ENCODE measurements at regions not wholly inside any gene's neighbourhood (a gene's known extent, or its start where the extent isn't known, plus 50 kb on each side); places are given as distances from the start of the nearest gene placed in this dataset.

DNA sequence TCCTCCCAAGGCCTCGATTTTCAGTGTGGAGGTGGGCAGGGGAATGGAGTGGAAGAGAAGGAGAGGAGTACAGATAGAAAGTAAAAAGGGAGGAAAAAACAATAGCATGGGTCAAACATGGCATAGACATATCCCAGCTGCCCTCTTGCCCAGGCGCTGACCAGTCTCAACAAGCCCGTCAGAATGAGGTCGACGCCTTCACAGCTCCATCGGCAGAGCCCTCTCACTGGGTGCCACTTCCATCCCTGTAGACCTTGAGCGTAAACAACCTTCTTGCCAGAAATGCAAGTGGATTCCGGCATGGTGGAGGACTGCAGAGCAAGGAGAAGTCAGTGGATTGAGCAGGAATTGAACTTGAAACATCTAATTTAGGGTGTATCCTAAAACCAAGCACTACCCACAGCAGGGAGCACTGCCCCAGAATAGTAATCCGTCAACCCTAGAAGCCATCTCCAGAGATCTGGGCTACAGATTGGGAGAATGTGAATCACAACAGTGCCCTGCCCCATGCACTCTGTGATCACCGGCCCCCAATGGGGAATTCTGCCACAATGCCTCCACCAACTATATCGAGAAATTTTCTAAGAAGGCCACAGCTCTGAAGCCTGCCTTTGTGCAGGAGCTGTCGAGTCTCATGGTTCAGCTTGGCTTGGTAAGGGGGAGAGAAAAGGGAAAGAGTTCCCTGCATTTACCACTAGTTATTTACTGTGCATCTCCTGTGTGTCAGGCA is 190.1 kb downstream of the UACA start:
- no peak for DNase-seq (ENCODE audit: low read depth in 2 of 2)
- Histone ChIP-seq H3K9ac (ENCODE audit: insufficient read depth, low read length) (no peak overlapping the region), H3K27me3 (ENCODE audit: control insufficient read depth, insufficient read depth, low read length) (no peaks in the 10 kb centered on the region), H2AFZ (ENCODE audit: low read length) (no peak overlapping the region), H3K4me1 (ENCODE audit: control insufficient read depth, extremely low read depth, insufficient read depth, low read length) (no peaks in the 10 kb centered on the region), H4K20me1 (ENCODE audit: control insufficient read depth, extremely low read depth, insufficient read depth, low read length) (no peaks in the 10 kb centered on the region), H3K36me3 (ENCODE audit: control insufficient read depth, insufficient read depth, low read length) (no peaks in the 10 kb centered on the region), H3K4me3 (replicated peaks in 1 of 4; ENCODE audit: control extremely low read depth in 1 of 4, insufficient read depth in 1 of 4, low read depth in 3 of 4, low read length in 4 of 4) (no peak overlapping the region), H3K27ac (ENCODE audit: insufficient read depth, low read length) (no peak overlapping the region), H3K4me2 (ENCODE audit: extremely low read depth, insufficient read depth, low read length) (no peak overlapping the region), H3K9me3 (ENCODE audit: control insufficient read depth, insufficient read depth, low read depth, low read length) (no peaks in the 10 kb centered on the region), H3K79me2 (ENCODE audit: control insufficient read depth, insufficient read depth, low read length) (no peaks in the 10 kb centered on the region)
- TF ChIP-seq EZH2 (IDR thresholded peaks at IDR 0.05; ENCODE audit: low read length, missing control alignments) (no peak), CTCF (conservative IDR thresholded peaks at IDR 0.05 in 1 of 2, IDR thresholded peaks at IDR 0.05 in 1 of 2; ENCODE audit: low read depth in 1 of 2, low read length in 2 of 2) (no peak)

- Histone ChIP-seq H3K4me1 (ENCODE audit: control insufficient read depth, extremely low read depth, insufficient read depth, low read length) (no peaks in the 10 kb centered on the region), H3K36me3 (ENCODE audit: control insufficient read depth, insufficient read depth, low read length) (no peaks in the 10 kb centered on the region), H3K79me2 (ENCODE audit: control insufficient read depth, insufficient read depth, low read length) (no peaks in the 10 kb centered on the region), H3K27ac (ENCODE audit: insufficient read depth, low read length) (no peak overlapping the region), H3K9me3 (ENCODE audit: control insufficient read depth, insufficient read depth, low read depth, low read length) (no peaks in the 10 kb centered on the region), H3K4me2 (ENCODE audit: extremely low read depth, insufficient read depth, low read length) (no peak overlapping the region), H3K27me3 (ENCODE audit: control insufficient read depth, insufficient read depth, low read length) (no peaks in the 10 kb centered on the region), H3K9ac (ENCODE audit: insufficient read depth, low read length) (no peak overlapping the region), H3K4me3 (replicated peaks in 1 of 4; ENCODE audit: control extremely low read depth in 1 of 4, insufficient read depth in 1 of 4, low read depth in 3 of 4, low read length in 4 of 4) (no peak overlapping the region), H2AFZ (ENCODE audit: low read length) (no peak overlapping the region), H4K20me1 (ENCODE audit: control insufficient read depth, extremely low read depth, insufficient read depth, low read length) (no peaks in the 10 kb centered on the region)
- no peak for TF ChIP-seq CTCF (conservative IDR thresholded peaks at IDR 0.05 in 1 of 2, IDR thresholded peaks at IDR 0.05 in 1 of 2; ENCODE audit: low read depth in 1 of 2, low read length in 2 of 2)
- TF ChIP-seq EZH2 (IDR thresholded peaks at IDR 0.05; ENCODE audit: low read length, missing control alignments) = no peak
- DNase-seq (ENCODE audit: low read depth in 2 of 2) = peak in 1 of 2 donors; percentile 66
Observed at GRCh38 chr15:70569714-70570231, 193.6 kb downstream of the UACA start.

- Histone ChIP-seq H3K9ac (ENCODE audit: insufficient read depth, low read length) (no peak overlapping the region), H3K4me1 (ENCODE audit: control insufficient read depth, extremely low read depth, insufficient read depth, low read length) (no peaks in the 10 kb centered on the region), H4K20me1 (ENCODE audit: control insufficient read depth, extremely low read depth, insufficient read depth, low read length) (no peaks in the 10 kb centered on the region), H3K4me2 (ENCODE audit: extremely low read depth, insufficient read depth, low read length) (no peak overlapping the region), H3K9me3 (ENCODE audit: control insufficient read depth, insufficient read depth, low read depth, low read length) (no peaks in the 10 kb centered on the region), H3K4me3 (replicated peaks in 1 of 4; ENCODE audit: control extremely low read depth in 1 of 4, insufficient read depth in 1 of 4, low read depth in 3 of 4, low read length in 4 of 4) (no peak overlapping the region), H2AFZ (ENCODE audit: low read length) (no peak overlapping the region), H3K27ac (ENCODE audit: insufficient read depth, low read length) (no peak overlapping the region), H3K36me3 (ENCODE audit: control insufficient read depth, insufficient read depth, low read length) (no peaks in the 10 kb centered on the region), H3K27me3 (ENCODE audit: control insufficient read depth, insufficient read depth, low read length) (no peaks in the 10 kb centered on the region), H3K79me2 (ENCODE audit: control insufficient read depth, insufficient read depth, low read length) (no peaks in the 10 kb centered on the region)
- TF ChIP-seq EZH2 (IDR thresholded peaks at IDR 0.05; ENCODE audit: low read length, missing control alignments) = no peak
- TF ChIP-seq CTCF (conservative IDR thresholded peaks at IDR 0.05 in 1 of 2, IDR thresholded peaks at IDR 0.05 in 1 of 2; ENCODE audit: low read depth in 1 of 2, low read length in 2 of 2) = peak; percentile 60 to 76
- peak; percentile 66 to 70 for DNase-seq (ENCODE audit: low read depth in 2 of 2)
Observed at GRCh38 chr15:70569091-70569713, 194.2 kb downstream of the UACA start.
